Astrocyte of the cerebellum (primary cell): ENCODE measurements at regions not wholly inside any gene's neighbourhood (a gene's known extent, or its start where the extent isn't known, plus 50 kb on each side); places are given as distances from the start of the nearest gene placed in this dataset.

ENCODE experiments used
- DNase-seq: peaks from one replicate; pipeline ENCODE4 v3.0.0-alpha.2; 2011; ENCODE audit warnings: low read depth
- H3K4me3 ChIP-seq: 2 replicates; pipeline ENCODE4 v1.5.1; 2011; ENCODE audit warnings: mild to moderate bottlenecking, low read depth, low read length, moderate library complexity
- CTCF ChIP-seq: IDR thresholded peaks from 2 replicates; pipeline ENCODE4 v1.5.1; 2012; ENCODE audit warnings: low read length, low read depth, moderate library complexity, mild to moderate bottlenecking; ENCODE audit errors: missing control alignments
- in situ Hi-C: cut with HindIII; loops from 2 replicates; pipeline ENCODE4 v1.10.0; 2017; ENCODE audit warnings: low sequenced_read_pairs

DNA sequence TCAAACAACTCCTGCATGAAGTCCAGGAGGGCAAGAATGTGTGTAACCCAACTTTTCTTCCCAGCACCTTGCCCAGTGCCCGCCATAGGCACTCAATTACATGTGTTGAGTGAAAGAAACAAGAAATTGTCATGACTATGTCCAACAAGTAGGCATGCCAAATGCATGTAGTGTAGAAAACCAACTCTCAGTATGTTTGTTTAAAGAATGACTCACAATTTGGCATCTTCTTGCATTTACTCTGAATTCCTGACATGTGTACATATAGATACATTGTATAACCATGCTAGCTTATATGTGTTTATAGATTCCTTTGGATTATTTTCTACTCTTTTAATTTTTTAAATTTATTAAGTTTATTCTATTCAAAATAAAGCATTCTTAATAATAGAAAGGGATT is 305.0 kb downstream of the EFNB2 start:
- in situ Hi-C loops, result no loop called here
- peak; percentile 16 for DNase-seq
- no peak overlapping the region for H3K4me3 ChIP-seq
- no peak for TF ChIP-seq CTCF

GRCh38 chr13:106225126-106225525 is 310.3 kb downstream of the EFNB2 start:
- no peak overlapping the region for H3K4me3 ChIP-seq
- DNase-seq, result no peak
- in situ Hi-C loops, result no loop called here
- no peak for TF ChIP-seq CTCF

- no peak for DNase-seq
- TF ChIP-seq CTCF, result no peak
- no peak overlapping the region for H3K4me3 ChIP-seq
- in situ Hi-C loops, result no loop called here
Observed at GRCh38 chr13:106220211-106220610, 315.3 kb downstream of the EFNB2 start.

DNA sequence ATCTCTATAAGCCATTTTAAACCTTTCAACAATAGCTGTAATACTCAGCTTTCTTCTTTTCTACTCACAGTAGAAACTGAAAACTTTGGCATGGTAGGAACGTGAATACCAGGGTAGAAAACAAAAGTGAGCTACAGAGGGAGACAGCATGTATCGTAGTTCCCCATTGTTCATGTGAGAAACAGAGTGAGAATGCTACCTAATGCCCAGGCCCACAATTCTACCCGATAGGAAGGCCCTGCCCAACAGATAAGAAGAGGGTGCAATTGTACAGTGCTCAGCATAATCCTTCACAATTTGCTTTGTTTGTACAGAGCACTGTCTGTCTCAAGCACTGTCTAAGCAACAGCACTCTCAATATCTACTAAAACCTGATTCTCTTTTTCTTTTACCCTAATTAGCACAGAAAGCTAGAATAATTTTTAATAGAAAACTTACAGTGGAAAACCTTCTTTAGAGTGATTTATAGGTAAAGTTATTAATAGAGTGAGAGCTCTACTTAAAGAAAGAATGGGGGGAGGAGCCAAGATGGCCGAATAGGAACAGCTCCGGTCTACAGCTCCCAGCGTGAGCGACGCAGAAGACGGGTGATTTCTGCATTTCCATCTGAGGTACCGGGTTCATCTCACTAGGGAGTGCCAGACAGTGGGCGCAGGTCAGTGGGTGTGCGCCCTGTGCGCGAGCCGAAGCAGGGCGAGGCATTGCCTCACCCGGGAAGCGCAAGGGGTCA is 322.3 kb downstream of the EFNB2 start:
- no peak overlapping the region for H3K4me3 ChIP-seq
- TF ChIP-seq CTCF, result no peak
- no peak for DNase-seq
- in situ Hi-C loops, result no loop called here

DNA sequence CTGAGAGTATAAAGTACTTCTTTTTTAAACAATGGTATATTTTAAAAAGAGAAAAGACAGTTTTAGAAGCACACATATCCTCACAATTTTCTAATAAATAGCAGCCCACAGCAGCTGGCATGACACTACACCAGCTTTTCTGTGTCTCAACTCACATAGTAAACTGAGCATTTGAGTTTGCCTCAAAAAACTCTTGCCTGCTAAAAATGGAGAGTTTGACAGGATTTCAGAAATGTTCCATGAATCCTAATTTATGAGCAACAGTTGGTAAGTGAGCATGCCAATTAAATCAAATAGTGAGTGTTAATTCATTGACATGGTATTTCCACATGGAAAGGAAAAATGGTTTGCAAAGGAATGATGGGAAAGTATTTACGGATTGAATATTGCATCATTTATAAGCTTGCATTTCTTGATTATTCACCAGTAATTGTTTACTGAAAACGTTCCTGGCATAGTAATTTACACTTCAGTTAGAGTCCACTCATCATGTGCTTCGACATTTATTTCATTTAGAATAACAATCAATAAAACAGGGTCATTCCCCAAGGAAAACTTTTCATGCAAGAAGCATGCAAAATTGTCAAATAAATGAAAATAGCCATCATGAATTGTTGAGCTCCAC is 323.0 kb downstream of the EFNB2 start:
- TF ChIP-seq CTCF, result no peak
- DNase-seq, result no peak
- H3K4me3 ChIP-seq, result no peak overlapping the region
- in situ Hi-C loops, result no loop called here

- DNase-seq, result no peak
- in situ Hi-C loops, result no loop called here
Observed at GRCh38 chr13:106210324-106210723, 325.1 kb downstream of the EFNB2 start.

More at GRCh38 chr13:106210324-106210723, 325.1 kb downstream of the EFNB2 start:
- no peak overlapping the region for H3K4me3 ChIP-seq
- no peak for TF ChIP-seq CTCF
